ENCODE measurements at regions not wholly inside any gene's neighbourhood (a gene's known extent, or its start where the extent isn't known, plus 50 kb on each side); places are given as distances from the start of the nearest gene placed in this dataset.
A peak's percentile ranks its signal among the peaks of the same experiment; 100 is the strongest.
"Not testable (repeated sequence)": the region's sequence is repeated elsewhere in the genome, so short reads cannot be mapped to it uniquely, and the experiment has no call there.

DNA sequence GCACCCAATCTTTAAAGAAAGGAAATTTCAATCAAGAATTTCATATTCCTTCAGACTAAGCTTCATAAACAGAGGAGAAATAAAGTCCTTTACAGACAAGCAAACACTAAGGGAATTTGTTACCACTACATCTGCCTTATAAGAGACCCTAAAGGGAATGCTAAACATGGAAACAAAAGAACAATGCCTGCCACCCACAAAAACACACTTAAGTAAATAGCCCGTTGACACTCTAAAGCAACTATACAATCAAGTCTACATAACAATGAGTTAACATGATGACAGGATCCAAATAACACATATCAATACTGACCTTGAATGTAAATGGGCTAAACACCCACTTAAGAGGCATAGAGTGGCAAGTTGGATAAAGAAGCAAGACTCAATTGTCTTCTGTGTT is 1056.9 kb upstream of the ATXN8OS start:
- TF ChIP-seq POLR2AphosphoS5 (IDR thresholded peaks at IDR 0.05; ENCODE audit: borderline replicate concordance, low read depth, low read length) (no peak), FOXP2 (optimal IDR thresholded peaks at IDR 0.05; ENCODE audit: control extremely low read depth, extremely low read length, insufficient read depth) (no peak), EZH2 (IDR thresholded peaks at IDR 0.05) (no peak)
- Histone ChIP-seq H3K9me3 (ENCODE audit: low read depth, low read length) (no peaks in the 10 kb centered on the region), H3K9ac (ENCODE audit: insufficient read length) (no peak overlapping the region), H3K36me3 (ENCODE audit: insufficient read depth, low read length) (no peaks in the 10 kb centered on the region), H3K27ac (no peak overlapping the region), H3K4me3 (no peak overlapping the region)
- DNase-seq (ENCODE audit: low read depth, low spot score), result no peak

GRCh38 chr13:69044629-69045028 is 1063.0 kb upstream of the ATXN8OS start:
- TF ChIP-seq FOXP2 (optimal IDR thresholded peaks at IDR 0.05; ENCODE audit: control extremely low read depth, extremely low read length, insufficient read depth) (no peak), POLR2AphosphoS5 (IDR thresholded peaks at IDR 0.05; ENCODE audit: borderline replicate concordance, low read depth, low read length) (no peak), EZH2 (IDR thresholded peaks at IDR 0.05) (no peak)
- Histone ChIP-seq H3K27ac (no peak overlapping the region), H3K36me3 (ENCODE audit: insufficient read depth, low read length) (no peaks in the 10 kb centered on the region), H3K9ac (ENCODE audit: insufficient read length) (no peak overlapping the region), H3K4me3 (no peak overlapping the region), H3K9me3 (ENCODE audit: low read depth, low read length) (no peaks in the 10 kb centered on the region)
- DNase-seq (ENCODE audit: low read depth, low spot score), result no peak

GRCh38 chr13:69040898-69041297 is 1066.7 kb upstream of the ATXN8OS start:
- Histone ChIP-seq H3K4me3 (no peak overlapping the region), H3K27ac (no peak overlapping the region), H3K9me3 (ENCODE audit: low read depth, low read length) (no peaks in the 10 kb centered on the region), H3K9ac (ENCODE audit: insufficient read length) (no peak overlapping the region), H3K36me3 (ENCODE audit: insufficient read depth, low read length) (no peaks in the 10 kb centered on the region)
- DNase-seq (ENCODE audit: low read depth, low spot score), result no peak
- TF ChIP-seq FOXP2 (optimal IDR thresholded peaks at IDR 0.05; ENCODE audit: control extremely low read depth, extremely low read length, insufficient read depth), result no peak
- TF ChIP-seq EZH2 (IDR thresholded peaks at IDR 0.05), result no peak
- TF ChIP-seq POLR2AphosphoS5 (IDR thresholded peaks at IDR 0.05; ENCODE audit: borderline replicate concordance, low read depth, low read length), result no peak

DNA sequence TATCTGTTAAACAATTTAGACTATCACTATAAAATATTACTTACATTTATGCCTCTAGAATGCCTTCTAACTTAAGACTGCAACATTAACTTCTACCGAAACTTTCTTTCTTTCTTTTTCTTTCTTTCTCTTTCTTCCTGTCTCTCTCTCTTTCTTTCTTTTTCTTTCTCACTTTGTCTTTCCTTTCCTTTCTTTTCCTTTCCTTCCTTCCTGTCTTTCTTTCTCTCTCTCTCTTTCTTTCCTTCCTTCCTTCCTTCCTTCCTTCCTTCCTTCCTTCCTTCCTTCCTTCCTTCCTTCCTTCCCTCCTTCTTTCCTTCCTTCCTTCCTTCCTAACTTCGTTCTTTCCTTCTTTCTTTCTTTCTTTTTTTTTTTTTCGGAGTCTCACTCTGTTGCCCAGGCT is 1071.9 kb upstream of the ATXN8OS start:
- no peak for TF ChIP-seq EZH2 (IDR thresholded peaks at IDR 0.05)
- TF ChIP-seq POLR2AphosphoS5 (IDR thresholded peaks at IDR 0.05; ENCODE audit: borderline replicate concordance, low read depth, low read length), result no peak
- no peak for TF ChIP-seq FOXP2 (optimal IDR thresholded peaks at IDR 0.05; ENCODE audit: control extremely low read depth, extremely low read length, insufficient read depth)
- Histone ChIP-seq H3K9me3 (ENCODE audit: low read depth, low read length) (no peaks in the 10 kb centered on the region), H3K9ac (ENCODE audit: insufficient read length) (no peak overlapping the region), H3K4me3 (no peak overlapping the region), H3K36me3 (ENCODE audit: insufficient read depth, low read length) (no peaks in the 10 kb centered on the region), H3K27ac (no peak overlapping the region)
- no peak for DNase-seq (ENCODE audit: low read depth, low spot score)

DNA sequence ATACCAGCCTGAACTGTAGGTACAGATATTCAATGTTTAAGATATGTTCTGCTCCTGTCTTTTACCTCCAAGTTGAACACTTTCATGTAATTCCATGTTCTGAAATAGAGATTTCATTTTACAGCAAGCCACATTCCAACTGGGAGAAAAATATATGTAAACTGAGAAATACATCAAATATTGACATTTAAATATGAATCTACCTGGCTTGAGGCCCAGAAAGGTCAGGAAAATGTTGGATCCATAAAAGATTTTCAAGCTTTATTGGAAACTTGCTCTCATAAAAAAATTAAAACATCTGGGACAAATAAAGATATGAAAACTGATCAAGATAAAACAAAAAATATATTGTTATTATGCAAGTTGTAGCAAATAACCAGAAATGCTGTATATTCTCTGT is 1078.7 kb upstream of the ATXN8OS start:
- DNase-seq (ENCODE audit: low read depth, low spot score), result no peak
- Histone ChIP-seq H3K9me3 (ENCODE audit: low read depth, low read length) (no peaks in the 10 kb centered on the region), H3K4me3 (0 out of 2 replicates have a peak overlapping the region, but pooled peaks have one; percentile 3), H3K27ac (peak overlapping the region; percentile 1), H3K9ac (ENCODE audit: insufficient read length) (no peak overlapping the region), H3K36me3 (ENCODE audit: insufficient read depth, low read length) (no peaks in the 10 kb centered on the region)
- TF ChIP-seq FOXP2 (optimal IDR thresholded peaks at IDR 0.05; ENCODE audit: control extremely low read depth, extremely low read length, insufficient read depth), result no peak
- TF ChIP-seq EZH2 (IDR thresholded peaks at IDR 0.05), result no peak
- TF ChIP-seq POLR2AphosphoS5 (IDR thresholded peaks at IDR 0.05; ENCODE audit: borderline replicate concordance, low read depth, low read length), result no peak

DNA sequence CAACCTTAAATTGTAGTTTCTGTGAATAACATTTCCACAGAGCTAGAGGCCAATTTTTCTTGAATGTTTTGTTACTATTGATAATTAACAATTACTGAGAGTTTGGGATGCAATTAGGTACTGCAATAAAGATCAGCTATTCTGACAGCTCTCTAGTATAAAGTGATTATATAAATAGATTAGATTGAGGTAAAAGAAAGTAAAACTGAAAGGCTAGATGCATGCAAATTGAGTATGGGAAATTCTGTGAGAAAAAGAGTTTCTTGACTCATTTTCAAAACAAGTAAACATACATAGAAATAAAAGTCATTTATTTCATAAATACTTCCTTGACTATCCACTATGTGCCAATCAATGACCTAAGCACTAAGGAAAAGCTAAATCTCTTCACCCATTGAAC is 1087.5 kb upstream of the ATXN8OS start:
- H3K27ac ChIP-seq, result no peak overlapping the region
- no peak overlapping the region for H3K4me3 ChIP-seq
- DNase-seq (ENCODE audit: low read depth, low spot score), result no peak
- H3K9ac ChIP-seq (ENCODE audit: insufficient read length), result no peak overlapping the region
- no peak for TF ChIP-seq FOXP2 (optimal IDR thresholded peaks at IDR 0.05; ENCODE audit: control extremely low read depth, extremely low read length, insufficient read depth)
- no peaks in the 10 kb centered on the region for H3K9me3 ChIP-seq (ENCODE audit: low read depth, low read length)
- H3K36me3 ChIP-seq (ENCODE audit: insufficient read depth, low read length), result no peaks in the 10 kb centered on the region

DNA sequence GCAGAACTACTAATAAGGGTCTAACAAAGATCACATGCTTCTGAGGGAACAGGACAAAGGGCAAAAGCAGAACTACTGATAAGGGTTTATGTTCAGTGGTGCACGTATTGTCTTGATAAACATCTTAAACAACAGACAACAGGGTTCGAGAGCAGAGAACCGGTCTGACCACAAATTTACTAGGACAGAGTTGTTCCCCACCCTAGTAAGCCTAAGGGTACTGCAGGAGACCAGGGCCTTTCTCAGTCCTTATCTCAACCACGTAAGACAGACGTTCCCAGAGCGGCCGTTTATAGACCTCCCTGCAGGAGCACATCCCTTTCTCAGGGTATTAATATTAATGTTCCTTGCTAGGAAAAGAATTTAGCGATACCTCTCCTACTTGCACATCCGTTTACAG is 1089.5 kb upstream of the ATXN8OS start:
- H3K9me3 ChIP-seq (ENCODE audit: low read depth, low read length); H3K9ac ChIP-seq (ENCODE audit: insufficient read length); H3K27ac ChIP-seq; H3K36me3 ChIP-seq (ENCODE audit: insufficient read depth, low read length); DNase-seq (ENCODE audit: low read depth, low spot score); H3K4me3 ChIP-seq: not testable (repeated sequence)

- Histone ChIP-seq H3K4me3 (no peak overlapping the region), H3K9me3 (ENCODE audit: low read depth, low read length) (no peaks in the 10 kb centered on the region), H3K36me3 (ENCODE audit: insufficient read depth, low read length) (no peaks in the 10 kb centered on the region), H3K27ac (no peak overlapping the region), H3K9ac (ENCODE audit: insufficient read length) (no peak overlapping the region)
- DNase-seq (ENCODE audit: low read depth, low spot score), result no peak
- TF ChIP-seq FOXP2 (optimal IDR thresholded peaks at IDR 0.05; ENCODE audit: control extremely low read depth, extremely low read length, insufficient read depth), result no peak
- TF ChIP-seq EZH2 (IDR thresholded peaks at IDR 0.05), result no peak
- TF ChIP-seq POLR2AphosphoS5 (IDR thresholded peaks at IDR 0.05; ENCODE audit: borderline replicate concordance, low read depth, low read length), result no peak
Measured at GRCh38 chr13:69010789-69011188, 1096.8 kb upstream of the ATXN8OS start.

- no peak overlapping the region for H3K9ac ChIP-seq (ENCODE audit: insufficient read length)
- H3K27ac ChIP-seq, result no peak overlapping the region
- DNase-seq (ENCODE audit: low read depth, low spot score), result no peak
- no peak for TF ChIP-seq FOXP2 (optimal IDR thresholded peaks at IDR 0.05; ENCODE audit: control extremely low read depth, extremely low read length, insufficient read depth)
- no peak for TF ChIP-seq EZH2 (IDR thresholded peaks at IDR 0.05)
- TF ChIP-seq POLR2AphosphoS5 (IDR thresholded peaks at IDR 0.05; ENCODE audit: borderline replicate concordance, low read depth, low read length), result no peak
- H3K9me3 ChIP-seq (ENCODE audit: low read depth, low read length), result no peaks in the 10 kb centered on the region
- no peak overlapping the region for H3K4me3 ChIP-seq
- no peaks in the 10 kb centered on the region for H3K36me3 ChIP-seq (ENCODE audit: insufficient read depth, low read length)
Measured at GRCh38 chr13:69008499-69008898, 1099.1 kb upstream of the ATXN8OS start.

Data from SK-N-MC (cell line).